A172 (cell line): ENCODE measurements at regions not wholly inside any gene's neighbourhood (a gene's known extent, or its start where the extent isn't known, plus 50 kb on each side); places are given as distances from the start of the nearest gene placed in this dataset.
A peak's percentile ranks its signal among the peaks of the same experiment; 100 is the strongest.
"Not testable (repeated sequence)": the region's sequence is repeated elsewhere in the genome, so short reads cannot be mapped to it uniquely, and the experiment has no call there.

Experiments used
- DNase-seq: peaks from one replicate; pipeline ENCODE4 v3.0.0-alpha.2; 2015; ENCODE audit warnings: low spot score

- no peak for DNase-seq
These were observed 401.4 kb upstream of the NAALADL2 start for GRCh38 chr3:174457758-174458157.

- no peak for DNase-seq
These were observed 398.3 kb upstream of the NAALADL2 start for GRCh38 chr3:174460831-174461230.

DNA sequence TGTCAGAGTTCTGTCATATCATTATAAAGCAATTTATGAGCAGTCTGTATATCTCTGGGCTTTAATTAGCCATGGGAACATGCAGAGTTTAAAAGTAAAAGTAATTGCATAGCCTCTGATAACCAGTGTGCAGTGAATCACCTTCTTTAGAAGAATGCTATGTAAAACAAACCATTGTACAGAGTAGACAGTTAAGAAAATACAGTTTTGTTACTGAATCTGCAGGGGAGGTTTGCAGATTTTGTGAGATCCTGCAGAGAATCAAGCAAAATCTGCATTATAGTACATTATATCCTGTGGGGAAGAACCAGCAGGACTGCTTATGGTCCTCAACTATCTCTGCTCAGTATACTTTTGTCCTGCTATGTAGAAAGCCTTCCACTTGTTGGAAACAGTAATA is 396.2 kb upstream of the NAALADL2 start:
- no peak for DNase-seq

GRCh38 chr3:174465177-174465576 is 394.0 kb upstream of the NAALADL2 start:
- DNase-seq = no peak

DNA sequence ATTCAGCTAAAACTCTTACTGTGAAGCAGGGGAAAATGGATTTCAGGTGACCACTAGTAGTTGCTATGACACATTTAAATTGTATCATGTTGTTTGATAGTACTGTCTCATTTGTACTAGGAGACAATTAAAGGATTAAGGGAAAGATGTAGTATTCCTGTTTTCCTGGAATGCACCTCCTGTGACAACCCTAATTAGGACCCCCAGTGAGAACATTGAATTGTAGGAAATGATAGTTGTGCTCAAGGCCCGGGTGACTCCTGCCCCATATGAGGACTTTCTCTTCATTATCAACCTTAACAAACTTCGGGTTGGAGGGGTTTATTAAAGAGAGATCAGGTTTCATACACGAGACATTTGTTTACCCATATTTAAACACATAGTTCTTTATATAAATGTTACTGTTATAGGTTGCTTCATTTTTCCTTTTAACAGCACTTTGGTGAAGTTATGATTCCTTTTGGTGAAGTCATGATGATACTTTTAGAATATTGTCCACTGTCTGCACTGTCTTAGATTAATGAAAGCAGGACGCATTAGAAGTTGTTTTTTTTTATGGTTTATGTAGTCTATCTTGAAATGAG is 392.6 kb upstream of the NAALADL2 start:
- no peak for DNase-seq

- DNase-seq = no peak
These were observed 381.6 kb upstream of the NAALADL2 start for GRCh38 chr3:174477491-174477890.

DNA sequence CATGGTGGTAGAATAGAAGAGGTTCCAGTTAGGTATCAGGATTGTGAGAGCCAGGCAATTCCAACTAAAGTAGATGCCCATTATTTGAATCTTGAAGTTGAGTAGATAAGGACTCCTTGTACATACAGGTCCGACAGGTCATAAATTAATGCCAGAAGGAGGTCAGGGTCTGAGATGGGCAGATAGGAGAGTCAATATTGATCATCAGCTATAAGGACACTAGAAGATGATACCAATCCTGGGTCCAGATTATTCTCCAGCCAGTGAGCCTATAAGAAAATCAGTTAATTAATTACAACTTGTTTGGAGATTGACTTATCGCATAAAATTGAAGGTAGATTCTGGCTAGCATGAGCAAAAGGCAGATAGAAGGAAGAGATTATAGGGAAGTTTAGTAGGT is 378.4 kb upstream of the NAALADL2 start:
- DNase-seq = no peak

DNA sequence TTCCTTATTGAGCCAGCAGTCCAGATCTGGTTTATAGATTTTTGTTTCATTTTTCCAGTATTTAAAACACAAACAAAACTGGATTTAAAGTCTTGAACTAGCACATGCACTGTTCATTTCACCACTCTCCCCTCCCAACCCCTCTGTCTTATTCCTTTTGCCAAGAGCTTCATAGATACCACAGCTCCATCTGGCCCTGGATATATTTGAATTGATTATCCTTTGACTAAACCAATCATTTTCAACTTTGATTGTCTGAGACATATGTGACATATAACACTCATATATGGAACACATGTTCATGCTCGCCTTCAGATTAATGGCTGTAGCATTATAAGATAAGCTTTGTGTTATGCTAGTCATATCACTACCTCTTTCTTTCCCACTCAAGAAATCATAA is 376.6 kb upstream of the NAALADL2 start:
- DNase-seq = no peak

DNA sequence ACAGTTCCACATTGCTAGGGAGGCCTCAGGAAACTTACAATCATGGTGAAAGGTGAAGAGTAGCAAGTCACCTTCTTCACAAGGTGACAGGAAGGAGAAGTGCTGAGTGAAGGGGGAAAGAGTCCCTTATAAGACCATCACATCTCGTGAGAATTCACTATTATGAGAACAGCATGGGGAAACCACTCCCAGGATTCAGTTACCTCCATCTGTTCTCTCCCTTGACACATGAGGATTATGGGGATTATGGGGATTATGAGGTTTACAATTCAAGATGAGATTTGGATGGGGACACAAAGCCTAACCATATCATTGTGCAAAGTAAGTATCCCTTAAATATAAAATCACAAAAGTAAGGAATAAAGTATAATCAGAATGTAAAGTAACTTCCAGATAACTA is 375.9 kb upstream of the NAALADL2 start:
- no peak for DNase-seq

DNA sequence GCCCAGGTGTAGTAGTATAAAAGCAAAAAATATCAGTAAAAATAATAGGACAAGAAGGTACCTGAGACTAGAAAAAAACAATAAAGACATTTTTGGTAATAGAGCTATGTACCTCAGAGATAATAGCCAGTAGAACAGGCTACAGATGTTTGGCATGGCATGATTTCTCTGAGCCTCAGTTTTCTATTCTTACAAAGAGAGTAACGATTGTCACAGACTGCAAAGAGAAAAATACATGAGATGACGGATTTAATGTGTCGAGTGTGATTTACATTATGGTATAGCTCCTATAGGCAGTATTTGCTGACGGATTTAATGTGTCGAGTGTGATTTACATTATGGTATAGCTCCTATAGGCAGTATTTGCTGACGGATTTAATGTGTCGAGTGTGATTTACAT is 375.3 kb upstream of the NAALADL2 start:
- not testable (repeated sequence) for DNase-seq

- no peak for DNase-seq
These were observed 370.6 kb upstream of the NAALADL2 start for GRCh38 chr3:174488527-174488926.

DNA sequence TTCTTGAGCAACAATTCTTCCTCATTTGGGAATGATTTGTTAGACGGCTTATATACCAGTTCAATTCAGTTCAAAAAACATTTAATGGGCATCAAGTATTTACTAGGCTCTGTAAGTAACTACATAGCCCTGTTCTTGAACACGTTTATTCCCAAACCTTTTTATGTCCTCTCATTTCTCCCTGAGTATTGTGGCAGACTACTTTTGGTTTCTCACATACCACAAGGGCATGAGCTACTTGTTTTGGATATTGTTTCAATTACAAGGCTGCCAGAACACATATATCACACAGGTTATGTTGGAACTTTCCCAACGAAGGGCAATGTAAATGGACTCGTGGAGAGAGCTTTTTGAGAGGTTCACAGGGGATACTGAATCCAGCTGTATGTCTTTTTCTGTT is 363.8 kb upstream of the NAALADL2 start:
- DNase-seq = no peak

DNA sequence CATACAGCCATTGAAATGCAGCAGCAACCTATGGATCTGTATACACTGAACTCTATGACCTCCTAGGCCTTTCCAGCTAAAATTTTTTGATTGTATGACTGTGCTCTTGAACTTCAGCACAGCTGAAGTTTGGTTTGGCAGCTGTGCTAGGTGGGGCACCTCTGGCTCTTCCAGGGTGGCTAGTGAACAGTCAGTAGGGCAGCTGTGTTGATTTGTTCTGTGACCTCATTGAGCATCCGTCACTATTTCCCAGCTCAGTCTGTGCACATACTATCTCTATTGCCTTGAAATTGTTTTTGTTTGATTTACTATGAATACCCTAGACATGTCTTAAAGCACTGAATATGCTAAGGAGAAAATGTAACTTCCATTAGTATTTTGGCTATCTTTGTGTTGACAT is 363.2 kb upstream of the NAALADL2 start:
- DNase-seq = no peak

GRCh38 chr3:174498638-174499037 is 360.5 kb upstream of the NAALADL2 start:
- DNase-seq = peak; percentile 5

DNA sequence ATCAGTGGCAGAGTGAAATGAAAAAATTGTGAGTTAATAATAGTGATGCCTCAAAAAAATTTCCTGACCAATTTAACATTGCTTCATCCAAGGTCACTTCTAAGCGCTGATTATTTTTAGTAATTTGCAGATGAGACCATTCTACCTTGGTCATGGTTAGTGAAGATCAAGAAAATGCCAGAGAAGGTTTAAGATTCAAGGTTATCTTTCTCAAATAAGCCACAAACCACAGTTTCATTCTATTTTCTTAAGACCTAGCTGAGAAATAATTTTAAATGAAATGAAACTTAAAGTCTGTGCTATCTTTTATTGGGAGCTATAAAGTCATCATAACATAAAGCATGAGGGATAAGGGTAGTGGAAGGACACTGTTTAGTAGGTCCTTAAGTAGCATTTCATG is 353.9 kb upstream of the NAALADL2 start:
- no peak for DNase-seq

- DNase-seq = no peak
These were observed 334.9 kb upstream of the NAALADL2 start for GRCh38 chr3:174524203-174524602.

GRCh38 chr3:174529298-174529697 is 329.8 kb upstream of the NAALADL2 start:
- no peak for DNase-seq

GRCh38 chr3:174531262-174531982 is 327.7 kb upstream of the NAALADL2 start:
- no peak for DNase-seq

GRCh38 chr3:174532216-174532615 is 326.9 kb upstream of the NAALADL2 start:
- DNase-seq = no peak

- no peak for DNase-seq
These were observed 326.4 kb upstream of the NAALADL2 start for GRCh38 chr3:174532776-174533175.

DNA sequence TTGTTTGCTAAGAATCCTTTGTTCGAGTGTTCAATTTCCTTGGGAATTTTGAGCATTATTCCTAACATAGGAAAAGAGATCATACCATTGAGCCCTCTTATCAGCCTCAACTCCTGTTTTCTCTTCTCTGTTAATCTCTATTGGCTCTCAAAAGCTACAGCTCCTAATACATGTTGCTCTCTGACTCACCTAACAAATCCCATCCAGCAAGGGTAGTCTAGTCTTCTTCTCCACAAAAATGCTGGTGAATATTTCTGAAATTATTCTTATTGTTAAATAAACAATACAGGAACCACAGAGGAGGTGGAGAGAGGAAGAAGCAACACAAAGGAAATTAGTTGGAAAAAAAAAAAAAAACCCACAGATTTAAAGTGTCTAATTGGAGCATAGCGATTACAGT is 325.8 kb upstream of the NAALADL2 start:
- peak; percentile 55 for DNase-seq

- no peak for DNase-seq
These were observed 322.8 kb upstream of the NAALADL2 start for GRCh38 chr3:174536319-174536718.

GRCh38 chr3:174538151-174538550 is 321.0 kb upstream of the NAALADL2 start:
- DNase-seq = no peak
